Heart left ventricle (tissue), 16 donors: ENCODE measurements at regions not wholly inside any gene's neighbourhood (a gene's known extent, or its start where the extent isn't known, plus 50 kb on each side); places are given as distances from the start of the nearest gene placed in this dataset.

ENCODE experiments used
- ATAC-seq, 4 donors: fragments of 200-7000 bp; cut with Tn5 transposase; one replicate each; pipeline ENCODE4 v1.9.1; 2020 to 2022; ENCODE audit warnings: moderate library complexity in 4 of 4, mild to moderate bottlenecking in 3 of 4, moderate number of reproducible peaks in 1 of 4
- DNase-seq, 5 donors: peaks; one replicate each; pipeline ENCODE4 v3.0.0-alpha.2; 2020
- H3K27ac ChIP-seq, 12 donors: fragments of 200-600 bp; sonication (generic) in 4 of 12; one replicate each; pipeline versions ENCODE4 v1.5.0 to v1.8.0; 2016 to 2022; ENCODE audit warnings: mild to moderate bottlenecking in 2 of 12
- H3K27me3 ChIP-seq, 9 donors: fragments of 200-600 bp; sonication (generic) in 2 of 9; one replicate each; pipeline versions ENCODE4 v1.5.1 to v1.8.0; 2016 to 2022; ENCODE audit warnings: mild to moderate bottlenecking in 3 of 9
- H3K36me3 ChIP-seq, 9 donors: fragments of 200-600 bp; sonication (generic) in 2 of 9; one replicate each; pipeline versions ENCODE4 v1.5.0 to v1.8.0; 2018 to 2022; ENCODE audit warnings: mild to moderate bottlenecking in 2 of 9
- H3K4me1 ChIP-seq, 12 donors: fragments of 200-600 bp; sonication (generic) in 4 of 12; one replicate each; pipeline versions ENCODE4 v1.5.0 to v1.8.0; 2016 to 2022; ENCODE audit warnings: mild to moderate bottlenecking in 3 of 12
- H3K4me3 ChIP-seq, 12 donors: fragments of 200-600 bp; sonication (generic) in 4 of 12; one replicate each; pipeline versions ENCODE4 v1.5.0 to v1.8.0; 2017 to 2022; ENCODE audit warnings: mild to moderate bottlenecking in 9 of 12, moderate library complexity in 4 of 12
- H3K9me3 ChIP-seq, 12 donors: fragments of 200-600 bp; sonication (generic) in 4 of 12; one replicate each; pipeline versions ENCODE4 v1.5.0 to v1.8.0; 2016 to 2022; ENCODE audit warnings: mild to moderate bottlenecking in 1 of 12
- POLR2A ChIP-seq, 2 donors: fragments of 450-650 bp; IDR thresholded peaks; one replicate each; pipeline ENCODE4 v1.6.1; 2017; ENCODE audit warnings: antibody characterized with exemption in 2 of 2, mild to moderate bottlenecking in 2 of 2, moderate library complexity in 2 of 2
- WGBS, 4 donors: extraction: QIAGEN DNeasy Blood & Tissue Kit in 2 of 4; methylation state at CpG; one replicate each; pipeline versions ENCODE4 v1.1.5 to v1.1.7; 2013 to 2018; 5-methylcytosine and 5-hydroxymethylcytosine counted together
- intact Hi-C, 10 donors: fragments of 100-400 bp; cut with DNase I; formaldehyde crosslinking; loops; one replicate each; pipeline versions ENCODE4 v1.11.1 to v1.14.2; 2022
- TF ChIP-seq, protein P1 (sequence below), 12 donors: fragments of 200-600 bp; sonication (generic) in 4 of 12; IDR thresholded peaks; one replicate each; pipeline versions ENCODE4 v1.5.0 to v1.8.0; 2018 to 2022; ENCODE audit warnings: antibody characterized with exemption in 12 of 12, mild to moderate bottlenecking in 5 of 12
- donor health status: ischemic (EF 13 %, LVEDD 7.1; RV severe dilation, severe dysfunction).
- donor health status: healthy with polysubstance abuse.
- donor health status: DM: no; HTN: yes; CAD: no.
- donor health status: DM: no; HTN: no; CAD: no.
- donor health status: ischemic (EF 25% LVEDD 6.9; RV normal size, moderate dysfunction).
- donor health status: ischemic (EF 25% LVEDD 5.7; RV mildly dilated, moderate dysfunction).
- donor health status: healthy.
- donor health status: DM: yes; HTN: yes; CAD: no.
- donor health status: ischemic (EF 35%, LVEDD 5.7; RV mildly dilated, moderate dysfunction).
- donor health status: nonischemic (EF 11% LVEDD 7.7; RV severe dilation, severe dysfunction).
- donor health status: DM: yes; HTN: yes; CAD: no.
- donor health status: PGD.
- donor health status: ischemic (EF 29% LVEDD 5.4; RV normal size, mild dysfunction).
- donor health status: nonischemic (EF 23%, LVEDD 6.1; RV moderate dilation, normal function).

- Histone ChIP-seq H3K27me3 (peaks cover 0 to 2% (median 0%) of the 10 kb centered on the region in 9 donors), H3K4me3 (no peak overlapping the region), H3K27ac (no peak overlapping the region), H3K9me3 (no peaks in the 10 kb centered on the region), H3K4me1 (no peaks in the 10 kb centered on the region), H3K36me3 (no peaks in the 10 kb centered on the region)
- DNase-seq (no peak), ATAC-seq (no peak)
- intact Hi-C loops = no loop called here
- TF ChIP-seq POLR2A (IDR thresholded peaks at IDR 0.05) = no peak
- TF ChIP-seq, protein P1, sequence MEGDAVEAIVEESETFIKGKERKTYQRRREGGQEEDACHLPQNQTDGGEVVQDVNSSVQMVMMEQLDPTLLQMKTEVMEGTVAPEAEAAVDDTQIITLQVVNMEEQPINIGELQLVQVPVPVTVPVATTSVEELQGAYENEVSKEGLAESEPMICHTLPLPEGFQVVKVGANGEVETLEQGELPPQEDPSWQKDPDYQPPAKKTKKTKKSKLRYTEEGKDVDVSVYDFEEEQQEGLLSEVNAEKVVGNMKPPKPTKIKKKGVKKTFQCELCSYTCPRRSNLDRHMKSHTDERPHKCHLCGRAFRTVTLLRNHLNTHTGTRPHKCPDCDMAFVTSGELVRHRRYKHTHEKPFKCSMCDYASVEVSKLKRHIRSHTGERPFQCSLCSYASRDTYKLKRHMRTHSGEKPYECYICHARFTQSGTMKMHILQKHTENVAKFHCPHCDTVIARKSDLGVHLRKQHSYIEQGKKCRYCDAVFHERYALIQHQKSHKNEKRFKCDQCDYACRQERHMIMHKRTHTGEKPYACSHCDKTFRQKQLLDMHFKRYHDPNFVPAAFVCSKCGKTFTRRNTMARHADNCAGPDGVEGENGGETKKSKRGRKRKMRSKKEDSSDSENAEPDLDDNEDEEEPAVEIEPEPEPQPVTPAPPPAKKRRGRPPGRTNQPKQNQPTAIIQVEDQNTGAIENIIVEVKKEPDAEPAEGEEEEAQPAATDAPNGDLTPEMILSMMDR (IDR thresholded peaks at IDR 0.05) = no peak
- 44 to 75% (median 64%) methylated on average over 2 to 3 of the region's 3 CpGs for WGBS, 4 donors
These were observed 296.3 kb upstream of the SMARCA2 start for GRCh38 chr9:1718836-1719235.

DNA sequence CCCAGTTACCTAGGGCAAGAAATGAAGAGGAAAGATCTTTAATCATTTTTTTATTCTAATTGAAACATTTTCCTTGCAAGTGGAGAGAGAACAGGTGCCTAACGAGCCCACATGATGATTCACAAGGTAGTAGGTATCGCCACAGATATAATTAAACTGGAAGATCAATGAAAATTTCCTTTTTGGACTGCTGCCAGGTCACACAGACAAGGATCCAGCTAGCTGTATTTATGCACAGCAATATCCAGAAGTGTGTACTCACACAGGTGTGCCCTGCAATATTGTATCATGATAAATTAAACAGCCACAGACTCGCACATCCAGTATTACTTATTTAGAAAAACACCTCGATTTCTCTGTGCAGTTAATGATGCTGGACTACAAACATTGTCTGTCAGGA, 294.0 kb upstream of the SMARCA2 start:
- Histone ChIP-seq H3K9me3 (no peaks in the 10 kb centered on the region), H3K27me3 (peaks cover 0 to 2% (median 0%) of the 10 kb centered on the region in 9 donors), H3K4me3 (no peak overlapping the region), H3K27ac (no peak overlapping the region), H3K36me3 (no peaks in the 10 kb centered on the region), H3K4me1 (no peaks in the 10 kb centered on the region)
- DNase-seq (no peak), ATAC-seq (no peak)
- TF ChIP-seq POLR2A (IDR thresholded peaks at IDR 0.05) = no peak
- TF ChIP-seq, protein P1 (IDR thresholded peaks at IDR 0.05) = no peak
- WGBS, 4 donors = 70 to 73% (median 72%) methylated on average over 4 of the region's 4 CpGs
- intact Hi-C loops = loop anchor here in 1 of 10 donors (10.0 kb wide), 1 partner anchor 364 kb away; no protein-coding TSS in a partner anchor

DNA sequence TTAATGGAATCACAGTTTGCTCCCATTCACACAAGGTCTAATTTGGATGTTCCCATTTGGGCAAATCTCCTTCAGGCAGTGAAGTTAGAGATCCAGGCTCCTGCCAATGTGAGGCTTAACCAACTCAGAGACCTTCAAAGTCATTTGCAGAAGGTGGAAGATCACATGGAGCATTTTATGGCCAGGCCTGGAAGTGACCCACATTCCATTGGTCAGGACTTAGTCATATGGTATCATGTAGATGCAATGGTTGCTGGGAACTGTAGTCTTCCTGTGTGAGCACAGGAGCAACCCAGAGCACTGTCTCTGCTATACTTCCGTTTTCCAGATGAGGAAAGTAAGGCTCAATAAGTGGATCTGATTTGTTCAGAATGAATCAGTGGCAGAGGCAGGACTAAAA, 292.7 kb upstream of the SMARCA2 start:
- no peak for ATAC-seq

DNA sequence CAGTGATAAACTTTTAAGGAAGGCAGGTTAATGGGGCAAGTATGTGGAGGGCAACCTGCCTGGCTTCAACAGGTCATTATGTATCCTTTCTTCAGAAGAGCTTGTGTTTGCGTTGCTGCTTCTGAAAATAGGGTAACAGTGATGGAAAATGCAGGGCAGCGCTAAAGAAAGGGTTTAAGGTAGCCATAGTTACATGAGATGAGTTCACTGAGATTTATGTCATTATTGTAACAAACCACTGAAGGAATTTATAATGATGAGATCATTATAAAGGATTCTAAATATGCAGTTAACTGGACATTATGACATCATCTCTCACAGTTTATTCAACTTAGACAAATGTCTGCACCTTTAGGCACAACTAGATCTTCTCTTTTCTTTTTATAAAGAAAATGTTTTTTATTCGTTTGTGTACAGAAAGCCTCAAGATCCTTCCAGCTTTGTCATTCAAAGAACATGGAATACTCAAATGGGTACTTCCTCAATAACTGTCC, 291.6 kb upstream of the SMARCA2 start:
- no peaks in the 10 kb centered on the region for H3K9me3 ChIP-seq
- no peak for ATAC-seq
- DNase-seq = no peak
- intact Hi-C loops = loop anchor here in 1 of 10 donors (10.0 kb wide), 1 partner anchor 361 kb away; no protein-coding TSS in a partner anchor
- no peaks in the 10 kb centered on the region for H3K4me1 ChIP-seq
- whole genome bisulfite sequencing, 4 donors = 76 to 82% (median 82%) methylated on average over 3 of the region's 3 CpGs
- H3K27ac ChIP-seq = no peak overlapping the region
- H3K27me3 ChIP-seq = peaks cover 0 to 2% (median 0%) of the 10 kb centered on the region in 9 donors
- TF ChIP-seq POLR2A (IDR thresholded peaks at IDR 0.05) = no peak
- TF ChIP-seq, protein P1 (IDR thresholded peaks at IDR 0.05) = no peak
- no peak overlapping the region for H3K4me3 ChIP-seq
- no peaks in the 10 kb centered on the region for H3K36me3 ChIP-seq

More for the DNA sequence above, 292.7 kb upstream of the SMARCA2 start:
- no peak for DNase-seq
- Histone ChIP-seq H3K4me3 (no peak overlapping the region), H3K27me3 (peaks cover 0 to 2% (median 0%) of the 10 kb centered on the region in 9 donors), H3K27ac (no peak overlapping the region), H3K4me1 (no peaks in the 10 kb centered on the region), H3K36me3 (no peaks in the 10 kb centered on the region), H3K9me3 (no peaks in the 10 kb centered on the region)
- intact Hi-C loops = loop anchor here in 1 of 10 donors (10.0 kb wide), 1 partner anchor 362 kb away; no protein-coding TSS in a partner anchor
- no peak for TF ChIP-seq POLR2A (IDR thresholded peaks at IDR 0.05)
- TF ChIP-seq, protein P1 (IDR thresholded peaks at IDR 0.05) = no peak
- WGBS, 4 donors = 69 to 89% (median 75%) methylated on average over 1 of the region's 1 CpG
